Endothelial cell (in vitro differentiated cells): ENCODE measurements at regions not wholly inside any gene's neighbourhood (a gene's known extent, or its start where the extent isn't known, plus 50 kb on each side); places are given as distances from the start of the nearest gene placed in this dataset.

Experiments used
- DNase-seq: peaks from one replicate; pipeline ENCODE4 v3.0.0; 2021; ENCODE audit warnings: low spot score
- H3K27ac Mint-ChIP-seq: one replicate; pipeline ENCODE4 v1.8.0; 2021; ENCODE audit warnings: mixed read lengths, inconsistent platforms; ENCODE audit not compliant: unreplicated experiment
- H3K27me3 Mint-ChIP-seq: one replicate; pipeline ENCODE4 v1.8.0; 2021; ENCODE audit warnings: mild to moderate bottlenecking, moderate library complexity, mixed read lengths, inconsistent platforms; ENCODE audit not compliant: unreplicated experiment
- H3K36me3 Mint-ChIP-seq: one replicate; pipeline ENCODE4 v1.8.0; 2021; ENCODE audit warnings: mild to moderate bottlenecking, low read depth, mixed read lengths, inconsistent platforms; ENCODE audit not compliant: unreplicated experiment
- H3K4me1 Mint-ChIP-seq: one replicate; pipeline ENCODE4 v1.8.0; 2021; ENCODE audit warnings: mild to moderate bottlenecking, mixed read lengths, inconsistent platforms; ENCODE audit not compliant: unreplicated experiment
- H3K4me3 Mint-ChIP-seq: one replicate; pipeline ENCODE4 v1.8.0; 2021; ENCODE audit warnings: mild to moderate bottlenecking, mixed read lengths, inconsistent platforms; ENCODE audit not compliant: unreplicated experiment
- H3K9me3 Mint-ChIP-seq: one replicate; pipeline ENCODE4 v1.8.0; 2021; ENCODE audit warnings: mixed read lengths, inconsistent platforms; ENCODE audit not compliant: unreplicated experiment
- CTCF ChIP-seq: fragments of 200-600 bp; sonication (generic); IDR thresholded peaks from one replicate; pipeline ENCODE4 v1.5.0; 2021; ENCODE audit warnings: antibody characterized with exemption; ENCODE audit not compliant: unreplicated experiment

DNA sequence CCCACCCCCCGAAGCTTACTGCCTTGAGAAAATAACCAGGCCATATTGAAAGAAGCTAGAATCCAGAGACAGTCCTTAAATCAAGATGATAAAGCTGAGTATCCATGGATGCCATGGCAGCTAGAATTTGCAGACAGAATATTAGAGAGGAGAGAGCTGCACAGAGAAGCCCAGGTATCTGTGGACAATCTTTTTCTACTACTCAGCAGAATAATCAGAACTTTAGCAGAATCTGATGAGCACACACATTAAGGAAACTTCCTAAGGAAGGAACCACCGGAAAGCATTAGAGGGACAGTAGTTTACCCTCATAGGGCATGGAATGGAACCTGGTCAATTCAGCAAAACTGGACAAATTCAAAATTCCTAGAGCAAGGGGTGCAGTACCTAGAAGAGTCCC, 1001.7 kb downstream of the HACE1 start:
- no peak for TF ChIP-seq CTCF
- H3K36me3 Mint-ChIP-seq = no peaks in the 10 kb centered on the region
- no peak overlapping the region for H3K4me3 Mint-ChIP-seq
- H3K4me1 Mint-ChIP-seq = no peaks in the 10 kb centered on the region
- DNase-seq = no peak
- H3K9me3 Mint-ChIP-seq = no peaks in the 10 kb centered on the region
- no peaks in the 10 kb centered on the region for H3K27me3 Mint-ChIP-seq
- no peak overlapping the region for H3K27ac Mint-ChIP-seq

- H3K27ac Mint-ChIP-seq = no peak overlapping the region
- no peak for TF ChIP-seq CTCF
- H3K27me3 Mint-ChIP-seq = no peaks in the 10 kb centered on the region
- H3K36me3 Mint-ChIP-seq = no peaks in the 10 kb centered on the region
- no peak for DNase-seq
- H3K9me3 Mint-ChIP-seq = no peaks in the 10 kb centered on the region
- no peak overlapping the region for H3K4me3 Mint-ChIP-seq
- H3K4me1 Mint-ChIP-seq = no peaks in the 10 kb centered on the region
Observed at GRCh38 chr6:103855750-103856149, 1004.0 kb downstream of the HACE1 start.

DNA sequence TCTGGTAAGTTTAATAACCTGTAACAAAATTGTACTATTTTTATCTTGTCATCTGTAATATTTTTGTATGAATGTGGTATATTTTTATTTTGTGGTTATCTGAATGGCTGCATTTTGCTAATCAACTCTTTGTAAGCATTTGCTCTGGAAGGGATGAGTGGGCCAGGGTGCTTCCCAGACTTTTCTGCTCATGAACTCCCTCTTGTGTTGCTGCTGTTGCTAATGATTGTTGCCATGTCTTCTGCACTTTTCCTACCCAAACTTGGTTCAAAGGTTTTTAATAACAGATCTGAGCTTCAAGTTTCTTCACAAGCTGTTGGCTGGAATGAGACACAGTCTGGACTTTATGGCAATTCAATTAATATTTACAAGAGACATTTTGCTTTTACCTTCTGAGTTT, 1005.7 kb downstream of the HACE1 start:
- TF ChIP-seq CTCF = no peak
- no peak overlapping the region for H3K4me3 Mint-ChIP-seq
- no peaks in the 10 kb centered on the region for H3K36me3 Mint-ChIP-seq
- H3K9me3 Mint-ChIP-seq = no peaks in the 10 kb centered on the region
- H3K27me3 Mint-ChIP-seq = no peaks in the 10 kb centered on the region
- DNase-seq = no peak
- H3K4me1 Mint-ChIP-seq = no peaks in the 10 kb centered on the region
- H3K27ac Mint-ChIP-seq = no peak overlapping the region

- no peaks in the 10 kb centered on the region for H3K9me3 Mint-ChIP-seq
Observed at GRCh38 chr6:103838457-103838856, 1021.3 kb downstream of the HACE1 start.

DNA sequence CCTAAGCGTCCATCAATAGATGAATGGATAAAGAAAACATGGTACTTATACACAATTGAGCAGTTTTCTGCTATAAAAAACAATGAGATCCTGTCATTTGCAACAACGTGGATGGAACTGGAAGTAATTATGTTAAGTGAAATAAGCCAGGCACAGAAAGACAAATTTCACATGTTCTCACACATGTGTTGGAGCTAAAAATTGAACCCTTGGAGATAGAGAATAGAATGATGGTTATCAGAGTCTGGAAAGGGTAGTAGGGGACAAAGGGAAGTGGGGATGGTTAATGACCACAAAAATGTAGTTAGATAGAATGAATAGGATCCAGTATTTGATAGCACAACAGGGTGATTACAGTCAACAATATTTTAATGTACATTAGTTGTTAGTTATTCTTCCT, 1033.5 kb downstream of the HACE1 start:
- TF ChIP-seq CTCF = no peak
- Mint-ChIP-seq H3K4me3 (no peak overlapping the region), H3K4me1 (no peaks in the 10 kb centered on the region), H3K27ac (no peak overlapping the region), H3K36me3 (no peaks in the 10 kb centered on the region), H3K27me3 (no peaks in the 10 kb centered on the region), H3K9me3 (no peaks in the 10 kb centered on the region)
- no peak for DNase-seq

More at GRCh38 chr6:103838457-103838856, 1021.3 kb downstream of the HACE1 start:
- Mint-ChIP-seq H3K36me3 (no peaks in the 10 kb centered on the region), H3K27ac (no peak overlapping the region), H3K27me3 (no peaks in the 10 kb centered on the region), H3K4me3 (no peak overlapping the region), H3K4me1 (no peaks in the 10 kb centered on the region)
- no peak for TF ChIP-seq CTCF
- DNase-seq = no peak
